Activated T-helper 2 cell treated with anti-CD3 and anti-CD28 coated beads, Interferon-gamma antibody, Interleukin-2, Interleukin-4, amounts not matched to agents 10 μg/mL and 5 μg/mL and 100 μg/mL, durations not matched to agents 14 hours and 24 hours and 36 hours (primary cell): ENCODE measurements at regions not wholly inside any gene's neighbourhood (a gene's known extent, or its start where the extent isn't known, plus 50 kb on each side); places are given as distances from the start of the nearest gene placed in this dataset.

ENCODE experiments used
- DNase-seq: peaks from one replicate; pipeline ENCODE4 v3.0.0; 2021; ENCODE audit warnings: low spot score
- H3K27ac Mint-ChIP-seq: one replicate; pipeline ENCODE4 v1.8.0; 2021; ENCODE audit warnings: mixed read lengths
- H3K27me3 Mint-ChIP-seq: one replicate; pipeline ENCODE4 v1.8.0; 2021; ENCODE audit warnings: low read depth, mixed read lengths
- H3K36me3 Mint-ChIP-seq: one replicate; pipeline ENCODE4 v1.8.0; 2021; ENCODE audit warnings: low read depth, mixed read lengths
- H3K4me1 Mint-ChIP-seq: one replicate; pipeline ENCODE4 v1.8.0; 2021; ENCODE audit warnings: low read depth, mixed read lengths
- H3K4me3 Mint-ChIP-seq: one replicate; pipeline ENCODE4 v1.8.0; 2021; ENCODE audit warnings: low read depth, mild to moderate bottlenecking, moderate library complexity, mixed read lengths
- H3K9me3 Mint-ChIP-seq: one replicate; pipeline ENCODE4 v1.8.0; 2021; ENCODE audit warnings: mixed read lengths
- intact Hi-C: fragments of 100-400 bp; cut with micrococcal nuclease; formaldehyde crosslinking; loops from one replicate; pipeline ENCODE4 v1.15.1; 2023

DNA sequence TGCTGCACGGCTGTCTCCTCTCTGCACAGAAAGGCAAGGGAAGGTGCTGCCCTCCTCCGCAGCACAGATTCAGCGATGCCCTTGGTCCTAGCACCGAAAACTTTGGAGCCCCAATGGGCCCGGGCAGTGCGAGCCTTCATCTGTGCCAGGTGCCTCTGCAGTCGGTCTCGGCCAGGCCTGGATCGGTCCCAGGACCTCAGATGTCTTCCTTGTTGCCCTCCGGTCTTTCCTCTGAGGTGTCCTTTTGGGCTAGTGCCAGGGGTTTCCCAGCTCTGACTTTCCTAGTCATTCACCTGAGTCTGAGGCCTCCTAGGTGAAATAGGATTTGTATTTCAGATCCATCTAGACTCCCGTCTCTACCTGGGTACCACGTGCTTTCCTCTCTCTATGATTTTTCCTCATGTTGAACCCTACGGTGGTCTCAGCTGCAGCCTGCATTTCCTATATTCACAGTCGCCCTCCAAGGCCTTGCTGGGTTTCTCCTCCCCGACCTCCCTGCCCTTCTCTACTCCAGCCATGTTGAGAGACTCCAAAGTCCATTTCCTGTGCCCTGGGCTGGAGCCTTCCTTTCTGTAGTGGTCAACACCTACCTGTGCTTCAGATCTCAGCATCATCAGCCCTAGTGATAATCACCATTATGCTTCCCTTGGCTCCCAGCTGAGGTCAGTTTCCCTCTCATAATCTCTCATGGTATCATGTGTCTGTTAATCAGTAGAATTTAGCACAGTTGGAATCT lies 92.0 kb upstream of the PRSS58 start:
- H3K9me3 Mint-ChIP-seq, result no peaks in the 10 kb centered on the region
- no peaks in the 10 kb centered on the region for H3K36me3 Mint-ChIP-seq
- no peak overlapping the region for H3K27ac Mint-ChIP-seq
- H3K4me3 Mint-ChIP-seq, result no peak overlapping the region
- intact Hi-C loops, result no loop called here
- peaks cover 17% of the 10 kb centered on the region for H3K4me1 Mint-ChIP-seq
- peaks cover 20% of the 10 kb centered on the region for H3K27me3 Mint-ChIP-seq
- no peak for DNase-seq

- peaks cover 13% of the 10 kb centered on the region for H3K4me1 Mint-ChIP-seq
- H3K4me3 Mint-ChIP-seq, result no peak overlapping the region
- peaks cover 23% of the 10 kb centered on the region for H3K27me3 Mint-ChIP-seq
- intact Hi-C loops, result no loop called here
- no peak for DNase-seq
- no peaks in the 10 kb centered on the region for H3K36me3 Mint-ChIP-seq
- no peaks in the 10 kb centered on the region for H3K9me3 Mint-ChIP-seq
- H3K27ac Mint-ChIP-seq, result no peak overlapping the region
These were observed 91.1 kb upstream of the PRSS58 start for GRCh38 chr7:142348921-142349405.

DNA sequence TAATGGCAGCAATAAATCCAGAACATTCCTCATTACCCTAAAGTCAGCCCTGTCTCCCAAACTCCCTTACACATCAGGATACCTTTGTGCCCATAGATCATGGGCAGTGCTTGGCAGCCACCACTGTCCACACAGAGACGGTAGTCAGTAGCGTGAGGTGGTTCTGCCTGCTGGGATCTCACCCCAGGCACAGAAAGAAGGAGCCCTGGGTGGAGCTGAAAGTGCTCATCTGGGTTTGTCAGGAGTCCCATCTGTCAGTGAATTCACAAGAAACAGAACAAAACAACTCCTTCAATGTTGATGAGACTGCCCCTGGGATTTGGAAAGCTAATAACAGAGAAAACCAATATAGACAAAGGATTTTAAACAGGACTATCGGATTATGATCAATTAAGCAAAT lies 90.2 kb upstream of the PRSS58 start:
- H3K36me3 Mint-ChIP-seq, result no peaks in the 10 kb centered on the region
- no peak for DNase-seq
- H3K9me3 Mint-ChIP-seq, result no peaks in the 10 kb centered on the region
- peaks cover 24% of the 10 kb centered on the region for H3K27me3 Mint-ChIP-seq
- no peak overlapping the region for H3K27ac Mint-ChIP-seq
- intact Hi-C loops, result no loop called here
- H3K4me3 Mint-ChIP-seq, result no peak overlapping the region
- H3K4me1 Mint-ChIP-seq, result peaks cover 5% of the 10 kb centered on the region

DNA sequence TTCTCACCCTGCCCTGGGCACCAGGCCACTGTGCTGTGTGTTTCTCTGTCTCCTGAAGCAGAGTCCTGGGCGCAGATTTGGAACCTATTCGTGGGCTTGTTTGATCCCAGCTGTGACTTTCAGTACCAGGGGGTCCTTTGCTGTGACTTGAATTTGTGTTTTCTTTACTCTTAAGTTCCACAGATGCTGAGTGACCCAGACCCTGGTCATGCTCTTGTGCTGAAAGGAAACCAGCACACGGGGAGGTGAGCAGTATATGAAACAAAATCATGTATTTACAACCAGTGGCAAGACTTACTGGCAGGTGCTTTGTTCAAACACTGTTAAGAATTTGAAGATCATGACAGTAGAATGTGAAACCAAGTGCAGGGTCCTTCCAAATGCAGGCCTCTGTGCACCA lies 89.2 kb upstream of the PRSS58 start:
- Mint-ChIP-seq H3K27ac (no peak overlapping the region), H3K4me1 (peaks cover under 1% of the 10 kb centered on the region), H3K36me3 (no peaks in the 10 kb centered on the region), H3K4me3 (no peak overlapping the region), H3K27me3 (peaks cover 24% of the 10 kb centered on the region), H3K9me3 (no peaks in the 10 kb centered on the region)
- no peak for DNase-seq
- intact Hi-C loops, result no loop called here

DNA sequence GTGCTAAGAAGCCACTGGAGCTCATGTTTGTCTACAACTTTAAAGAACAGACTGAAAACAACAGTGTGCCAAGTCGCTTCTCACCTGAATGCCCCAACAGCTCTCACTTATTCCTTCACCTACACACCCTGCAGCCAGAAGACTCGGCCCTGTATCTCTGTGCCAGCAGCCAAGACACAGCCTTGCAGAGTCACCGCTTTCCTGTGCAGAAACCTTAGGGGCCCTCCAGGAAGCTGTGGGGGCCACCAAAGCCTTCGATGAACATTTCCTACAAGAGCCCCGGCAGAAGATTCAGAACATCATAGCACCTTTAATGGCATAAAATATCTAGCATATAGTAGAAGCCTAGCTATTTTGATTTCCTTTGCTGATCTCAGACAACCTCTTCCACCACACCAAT lies 88.0 kb upstream of the PRSS58 start:
- Mint-ChIP-seq H3K9me3 (no peaks in the 10 kb centered on the region), H3K36me3 (no peaks in the 10 kb centered on the region), H3K4me1 (no peaks in the 10 kb centered on the region), H3K27me3 (peaks cover 30% of the 10 kb centered on the region), H3K27ac (no peak overlapping the region), H3K4me3 (no peak overlapping the region)
- DNase-seq, result no peak
- intact Hi-C loops, result no loop called here

- Mint-ChIP-seq H3K4me1 (peaks cover 6% of the 10 kb centered on the region), H3K36me3 (no peaks in the 10 kb centered on the region), H3K9me3 (no peaks in the 10 kb centered on the region), H3K27ac (no peak overlapping the region), H3K4me3 (no peak overlapping the region), H3K27me3 (peaks cover 17% of the 10 kb centered on the region)
- intact Hi-C loops, result no loop called here
- DNase-seq, result no peak
These were observed 81.0 kb upstream of the PRSS58 start for GRCh38 chr7:142338633-142339501.

- H3K27ac Mint-ChIP-seq, result peak overlapping the region; percentile 81
- H3K36me3 Mint-ChIP-seq, result no peaks in the 10 kb centered on the region
- H3K27me3 Mint-ChIP-seq, result peaks cover 14% of the 10 kb centered on the region
- peak overlapping the region; percentile 2 for H3K4me3 Mint-ChIP-seq
- no peak for DNase-seq
- intact Hi-C loops, result no loop called here
- peaks cover 6% of the 10 kb centered on the region for H3K4me1 Mint-ChIP-seq
- H3K9me3 Mint-ChIP-seq, result no peaks in the 10 kb centered on the region
These were observed 79.5 kb upstream of the PRSS58 start for GRCh38 chr7:142337054-142338001.

GRCh38 chr7:142334806-142335205 lies 76.9 kb upstream of the PRSS58 start:
- DNase-seq, result no peak
- Mint-ChIP-seq H3K9me3 (no peaks in the 10 kb centered on the region), H3K4me1 (peaks cover 6% of the 10 kb centered on the region), H3K4me3 (no peak overlapping the region), H3K36me3 (no peaks in the 10 kb centered on the region), H3K27me3 (peaks cover 5% of the 10 kb centered on the region), H3K27ac (no peak overlapping the region)
- intact Hi-C loops, result no loop called here

GRCh38 chr7:142334236-142334635 lies 76.4 kb upstream of the PRSS58 start:
- Mint-ChIP-seq H3K36me3 (no peaks in the 10 kb centered on the region), H3K4me1 (peaks cover 6% of the 10 kb centered on the region), H3K4me3 (no peak overlapping the region), H3K27ac (no peak overlapping the region), H3K27me3 (peaks cover 4% of the 10 kb centered on the region), H3K9me3 (no peaks in the 10 kb centered on the region)
- DNase-seq, result no peak
- intact Hi-C loops, result no loop called here

GRCh38 chr7:142332421-142332820 lies 74.6 kb upstream of the PRSS58 start:
- H3K9me3 Mint-ChIP-seq, result no peaks in the 10 kb centered on the region
- no peak overlapping the region for H3K4me3 Mint-ChIP-seq
- no peaks in the 10 kb centered on the region for H3K36me3 Mint-ChIP-seq
- intact Hi-C loops, result no loop called here
- peaks cover 7% of the 10 kb centered on the region for H3K4me1 Mint-ChIP-seq
- no peak overlapping the region for H3K27ac Mint-ChIP-seq
- no peak for DNase-seq
- peaks cover 5% of the 10 kb centered on the region for H3K27me3 Mint-ChIP-seq

DNA sequence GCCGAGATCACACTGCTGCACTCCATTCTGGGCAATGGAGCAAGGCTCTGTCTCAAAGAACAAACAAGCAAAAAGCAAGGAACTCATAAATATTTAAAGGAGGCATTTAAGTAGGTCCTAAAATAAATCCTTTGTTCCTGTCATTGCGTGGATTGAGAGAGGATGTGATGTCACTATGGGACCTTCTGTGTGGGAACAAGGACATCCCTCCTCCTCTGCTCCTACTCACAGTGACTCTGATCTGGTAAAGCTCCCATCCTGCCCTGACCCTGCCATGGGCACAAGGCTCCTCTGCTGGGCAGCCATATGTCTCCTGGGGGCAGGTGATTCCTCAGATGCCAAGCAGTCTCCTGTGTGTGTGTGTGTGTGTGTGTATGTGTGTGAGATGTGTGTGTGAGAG lies 74.1 kb upstream of the PRSS58 start:
- Mint-ChIP-seq H3K27me3 (peaks cover 6% of the 10 kb centered on the region), H3K9me3 (no peaks in the 10 kb centered on the region), H3K4me3 (no peak overlapping the region), H3K4me1 (peaks cover 3% of the 10 kb centered on the region), H3K36me3 (no peaks in the 10 kb centered on the region), H3K27ac (no peak overlapping the region)
- intact Hi-C loops, result no loop called here
- DNase-seq, result no peak

DNA sequence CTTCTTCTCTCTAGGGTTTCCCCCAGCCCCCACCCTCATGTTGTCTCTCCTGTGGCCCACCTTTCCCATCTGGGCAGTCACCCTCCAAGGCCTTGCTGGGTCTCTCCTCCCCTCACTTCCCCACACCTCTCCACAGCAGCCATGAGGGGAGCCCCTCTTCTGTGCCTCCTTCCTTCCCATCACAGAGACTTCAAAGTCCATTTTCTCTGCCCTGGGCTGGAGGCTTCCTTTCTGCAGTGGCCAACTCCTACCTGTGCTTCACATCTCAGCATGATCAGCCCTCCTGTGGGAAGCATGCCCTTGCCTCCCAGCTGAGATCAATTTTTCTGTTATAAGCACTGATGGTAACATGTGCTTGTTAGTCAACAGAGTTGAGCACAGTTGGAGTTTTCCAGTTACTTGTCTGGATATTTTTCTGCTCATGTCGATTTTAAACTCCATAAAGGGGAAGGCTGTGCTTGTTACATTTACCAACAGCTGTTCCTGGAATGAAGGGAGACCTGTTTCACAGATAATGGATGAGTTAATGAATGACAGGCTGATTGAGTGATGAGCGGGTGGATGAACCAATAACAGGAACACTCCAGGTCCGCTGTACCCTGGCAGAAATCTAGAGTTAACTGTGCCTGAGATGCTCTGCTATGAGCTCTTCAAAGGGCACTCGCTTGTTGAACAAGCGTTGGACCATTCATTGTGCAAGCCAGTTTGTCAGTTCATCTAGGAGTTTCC lies 71.4 kb upstream of the PRSS58 start:
- Mint-ChIP-seq H3K4me1 (peaks cover 1% of the 10 kb centered on the region), H3K36me3 (no peaks in the 10 kb centered on the region), H3K27ac (no peak overlapping the region), H3K4me3 (no peak overlapping the region), H3K27me3 (peaks cover 11% of the 10 kb centered on the region), H3K9me3 (no peaks in the 10 kb centered on the region)
- intact Hi-C loops, result no loop called here
- DNase-seq, result no peak
